ENCODE measurements at regions not wholly inside any gene's neighbourhood (a gene's known extent, or its start where the extent isn't known, plus 50 kb on each side); places are given as distances from the start of the nearest gene placed in this dataset.

- no peak for TF ChIP-seq CTCF (IDR thresholded peaks at IDR 0.05; ENCODE audit: insufficient read depth, low read length, poor library complexity, severe bottlenecking)
- no peak for TF ChIP-seq EZH2phosphoT487 (conservative IDR thresholded peaks at IDR 0.05; ENCODE audit: low read length)
These were observed 216.1 kb downstream of the HTR7 start for GRCh38 chr10:90641731-90642130.

All from SU-DHL-6 (cell line).